Right cardiac atrium (tissue), 5 donors: ENCODE measurements at regions not wholly inside any gene's neighbourhood (a gene's known extent, or its start where the extent isn't known, plus 50 kb on each side); places are given as distances from the start of the nearest gene placed in this dataset.
"Not testable (repeated sequence)": the region's sequence is repeated elsewhere in the genome, so short reads cannot be mapped to it uniquely, and the experiment has no call there.

Source experiments
- ATAC-seq, 2 donors: fragments of 200-7000 bp; cut with Tn5 transposase; one replicate each; pipeline versions ENCODE4 v1.8.0 to v1.9.1; 2020; ENCODE audit warnings: moderate library complexity in 2 of 2, mild to moderate bottlenecking in 1 of 2
- DNase-seq, 3 donors: peaks; one replicate each; pipeline ENCODE4 v3.0.0-alpha.2; 2020
- H3K27ac ChIP-seq: one replicate; pipeline ENCODE4 v1.5.1; 2013; ENCODE audit warnings: mild to moderate bottlenecking, low read length, control low read depth, moderate library complexity
- H3K27me3 ChIP-seq: one replicate; pipeline ENCODE4 v1.6.1; 2013; ENCODE audit not compliant: control insufficient read depth, insufficient read depth
- H3K4me1 ChIP-seq: one replicate; pipeline ENCODE4 v1.6.1; 2013; ENCODE audit warnings: low read length; ENCODE audit not compliant: control insufficient read depth, insufficient read depth
- H3K4me3 ChIP-seq: one replicate; pipeline ENCODE4 v1.5.1; 2013; ENCODE audit warnings: low read length, control low read depth
- H3K9me3 ChIP-seq: one replicate; pipeline ENCODE4 v1.6.1; 2013; ENCODE audit warnings: low read length; ENCODE audit not compliant: control insufficient read depth
- WGBS: extraction: QIAGEN DNeasy Blood & Tissue Kit; methylation state at CpG from one replicate; pipeline ENCODE4 v1.1.7; 2013; 5-methylcytosine and 5-hydroxymethylcytosine counted together
- intact Hi-C, 4 donors: fragments of 100-400 bp; cut with DNase I; formaldehyde crosslinking; loops; one replicate each; pipeline versions ENCODE4 v1.11.0 to v1.14.0; 2022 to 2023
- donor health status: healthy with polysubstance abuse.
- donor health status: DM: no; HTN: yes; CAD: no.
- donor health status: DM: no; HTN: no; CAD: no.
- donor health status: DM: no; HTN: yes; CAD: no; lungs with severe emphysema.
- donor health status: DM: yes; HTN: yes; CAD: no.

DNA sequence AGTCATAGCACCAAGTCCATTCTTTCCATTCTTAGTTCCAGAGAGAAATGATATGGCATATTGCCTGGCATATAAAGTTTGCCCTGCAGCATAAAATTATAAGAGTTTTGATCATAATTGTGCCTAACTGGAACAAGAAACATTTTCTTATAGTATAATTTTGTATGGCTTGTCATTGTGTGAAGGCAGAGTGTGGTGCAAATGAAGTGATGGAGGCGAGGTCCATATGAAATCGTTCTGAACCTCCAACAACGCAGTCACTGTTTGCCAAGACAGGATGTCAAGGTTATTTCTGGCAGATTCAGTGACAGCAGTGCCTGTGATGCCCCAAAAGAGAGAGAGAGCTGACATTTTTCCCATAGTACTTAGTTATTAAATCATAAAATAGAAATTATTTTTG lies 584.0 kb downstream of the ADGRL2 start:
- Histone ChIP-seq H3K4me3 (no peak overlapping the region), H3K4me1 (no peaks in the 10 kb centered on the region), H3K27me3 (no peaks in the 10 kb centered on the region), H3K9me3 (no peaks in the 10 kb centered on the region), H3K27ac (no peak overlapping the region)
- intact Hi-C loops = no loop called here
- DNase-seq (no peak), ATAC-seq (no peak)
- WGBS = 59% methylated on average over 3 of the region's 3 CpGs

DNA sequence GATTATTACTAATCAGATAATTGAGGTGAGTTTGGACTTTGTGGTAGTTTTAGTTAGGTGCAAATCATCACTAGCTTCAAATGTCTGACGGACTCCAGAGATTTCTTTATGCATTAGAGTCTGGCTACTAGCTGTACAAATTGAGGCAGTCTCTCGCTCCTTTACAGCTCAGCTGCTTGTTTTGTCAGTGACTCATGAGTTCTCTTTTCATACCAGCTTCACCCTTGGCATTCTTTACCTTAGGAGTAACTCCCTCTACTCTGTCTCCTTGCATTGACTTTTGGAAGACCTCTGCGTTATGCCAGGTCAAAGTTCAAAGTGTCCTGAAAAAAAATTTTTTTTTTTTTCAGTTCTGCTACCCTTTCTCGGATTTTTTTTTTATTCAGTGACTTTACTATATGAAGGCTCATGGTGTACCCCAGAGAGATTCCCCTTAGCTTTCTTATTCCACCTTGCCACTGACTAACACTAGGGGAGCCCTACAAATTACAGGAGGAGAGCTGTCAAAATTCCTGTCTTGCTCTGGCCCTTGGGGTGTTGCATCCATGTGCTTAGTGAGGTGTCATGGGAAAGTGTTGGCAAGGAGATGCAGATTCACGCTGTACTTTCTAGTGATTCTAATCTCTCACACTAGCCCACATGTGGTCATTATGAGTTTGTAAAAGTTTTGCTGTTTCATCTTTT lies 576.6 kb downstream of the ADGRL2 start:
- Histone ChIP-seq H3K27ac (no peak overlapping the region), H3K27me3 (no peaks in the 10 kb centered on the region), H3K4me3 (no peak overlapping the region), H3K4me1 (no peaks in the 10 kb centered on the region), H3K9me3 (no peaks in the 10 kb centered on the region)
- DNase-seq = no peak
- ATAC-seq = no peak
- intact Hi-C loops = no loop called here
- whole genome bisulfite sequencing = 87% methylated on average over 5 of the region's 5 CpGs

DNA sequence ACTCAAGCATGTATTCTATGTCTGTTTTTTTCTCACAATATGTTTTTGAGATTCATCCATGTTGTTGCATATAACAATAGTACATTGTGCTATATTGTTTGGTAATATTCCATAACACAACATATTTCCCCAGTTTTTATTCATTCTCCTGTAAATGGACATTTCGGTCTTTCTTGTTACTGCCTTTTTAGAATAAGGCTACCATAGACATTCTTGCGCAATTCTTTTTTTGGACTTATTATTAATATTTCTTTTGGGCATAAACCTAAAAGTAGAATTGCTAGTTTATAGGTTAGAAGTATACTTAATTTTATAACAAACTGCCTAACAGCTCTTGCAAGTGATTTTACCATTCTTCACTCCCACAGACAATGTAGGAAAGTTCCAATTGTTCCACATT lies 573.0 kb downstream of the ADGRL2 start:
- no peaks in the 10 kb centered on the region for H3K27me3 ChIP-seq
- ATAC-seq (no peak), DNase-seq (no peak)
- H3K4me1 ChIP-seq = no peaks in the 10 kb centered on the region
- H3K4me3 ChIP-seq = no peak overlapping the region
- H3K27ac ChIP-seq = no peak overlapping the region
- H3K9me3 ChIP-seq = no peaks in the 10 kb centered on the region
- intact Hi-C loops = no loop called here
- WGBS = 96% methylated on average over 2 of the region's 2 CpGs

DNA sequence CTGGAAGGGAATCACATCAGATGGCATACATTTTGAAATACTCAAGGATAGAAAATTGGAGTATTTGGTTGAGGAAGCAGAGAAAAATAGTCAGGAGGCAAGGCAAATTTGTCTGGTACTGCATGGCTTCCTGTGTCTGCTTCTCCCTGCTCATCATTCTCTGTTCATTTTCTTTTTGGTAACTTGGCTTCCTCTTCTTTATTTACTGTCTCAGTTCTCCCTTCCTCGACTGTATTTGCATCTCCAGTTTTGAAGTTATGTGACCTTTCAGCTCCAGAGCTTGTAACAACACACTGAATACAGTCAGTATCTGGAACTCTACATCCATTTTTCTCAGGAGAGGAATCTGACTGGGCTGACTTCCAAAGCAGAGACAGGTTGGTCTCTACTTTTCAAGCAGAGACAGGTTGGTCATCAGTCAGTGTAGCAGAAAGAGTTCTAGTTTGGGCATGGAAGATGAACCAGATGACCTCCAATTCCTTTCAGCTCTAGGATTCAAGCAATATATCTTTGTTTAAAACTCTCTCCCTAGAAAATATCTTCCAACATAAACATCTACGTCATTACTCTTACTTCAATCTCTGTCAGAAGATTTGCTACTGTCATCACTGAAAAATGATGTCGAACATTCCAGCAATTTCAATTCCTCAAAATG lies 571.2 kb downstream of the ADGRL2 start:
- no peak for ATAC-seq
- 42% methylated on average over 3 of the region's 3 CpGs for WGBS

DNA sequence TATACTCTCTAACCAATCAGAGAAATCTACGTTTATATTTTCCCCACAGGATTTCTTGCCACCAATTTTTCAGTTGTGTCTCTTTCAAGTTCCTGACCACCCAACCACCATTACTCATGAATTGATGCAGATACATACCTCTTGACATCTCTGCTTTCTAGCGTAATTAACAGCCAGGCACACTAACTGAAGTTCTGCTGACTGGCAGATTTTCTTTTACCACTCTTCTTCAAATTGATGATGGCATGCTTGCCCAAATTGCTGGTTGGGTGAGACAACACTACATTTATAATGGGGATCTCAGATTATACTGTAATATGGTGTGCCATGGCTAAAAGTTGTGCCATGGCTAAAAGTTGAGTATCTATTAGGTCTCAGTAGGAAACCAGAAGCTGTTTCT lies 566.7 kb downstream of the ADGRL2 start:
- 94% methylated on average over 2 of the region's 2 CpGs for WGBS
- ATAC-seq = no peak

More for the DNA sequence above, 571.2 kb downstream of the ADGRL2 start:
- intact Hi-C loops = no loop called here
- no peak overlapping the region for H3K27ac ChIP-seq
- no peaks in the 10 kb centered on the region for H3K9me3 ChIP-seq
- H3K27me3 ChIP-seq = no peaks in the 10 kb centered on the region
- no peaks in the 10 kb centered on the region for H3K4me1 ChIP-seq
- DNase-seq = no peak
- H3K4me3 ChIP-seq = no peak overlapping the region

DNA sequence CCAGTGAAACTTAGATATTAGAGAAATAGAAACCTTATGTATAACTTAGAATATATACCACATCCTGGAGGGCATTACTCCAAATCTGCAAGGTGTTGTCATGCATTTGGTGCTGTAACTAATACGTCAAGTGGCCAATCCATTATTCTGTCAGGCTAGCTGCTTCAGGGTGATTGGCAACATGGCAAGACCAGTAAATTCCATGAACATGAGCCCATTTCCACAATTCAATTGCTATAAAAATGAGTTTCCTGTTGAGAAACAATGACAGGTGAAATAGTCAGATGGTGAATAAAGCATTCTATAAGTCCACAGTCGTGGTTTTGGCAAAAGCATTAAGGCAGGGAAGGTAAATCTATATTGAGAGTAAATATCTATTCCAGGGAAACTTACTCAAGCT lies 566.0 kb downstream of the ADGRL2 start:
- DNase-seq (no peak), ATAC-seq (no peak)
- H3K27me3 ChIP-seq = no peaks in the 10 kb centered on the region
- intact Hi-C loops = no loop called here
- no peaks in the 10 kb centered on the region for H3K9me3 ChIP-seq
- WGBS = 80% methylated on average over 2 of the region's 2 CpGs
- no peak overlapping the region for H3K4me3 ChIP-seq
- H3K27ac ChIP-seq = no peak overlapping the region
- H3K4me1 ChIP-seq = no peaks in the 10 kb centered on the region

More for the DNA sequence above, 566.7 kb downstream of the ADGRL2 start:
- Histone ChIP-seq H3K4me3 (no peak overlapping the region), H3K27me3 (no peaks in the 10 kb centered on the region), H3K9me3 (no peaks in the 10 kb centered on the region), H3K27ac (no peak overlapping the region), H3K4me1 (no peaks in the 10 kb centered on the region)
- intact Hi-C loops = no loop called here
- DNase-seq = no peak

DNA sequence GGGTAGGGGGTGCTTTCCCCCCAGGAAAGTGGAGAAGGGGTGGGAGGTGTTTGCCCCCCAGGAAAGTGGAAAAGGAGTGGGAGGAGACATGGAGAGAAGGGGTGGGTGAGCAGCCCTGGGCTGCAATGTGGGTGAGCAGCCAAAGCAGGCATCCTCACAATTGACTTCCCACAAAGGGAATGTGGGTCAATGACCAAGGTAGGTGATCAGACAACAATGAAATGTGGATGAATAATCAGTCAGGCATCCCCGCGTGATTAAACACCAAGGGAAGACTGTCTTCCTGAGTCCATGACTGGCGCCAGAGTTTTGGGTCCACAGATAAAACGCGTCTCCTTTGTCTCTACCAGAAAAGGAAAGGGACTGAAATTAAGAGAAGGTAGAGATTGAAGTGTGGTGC lies 558.8 kb downstream of the ADGRL2 start:
- H3K4me1 ChIP-seq, intact Hi-C loops, DNase-seq, H3K9me3 ChIP-seq, H3K27ac ChIP-seq, H3K4me3 ChIP-seq, ATAC-seq, H3K27me3 ChIP-seq: not testable (repeated sequence)
- WGBS = 95% methylated on average over 5 of the region's 5 CpGs

DNA sequence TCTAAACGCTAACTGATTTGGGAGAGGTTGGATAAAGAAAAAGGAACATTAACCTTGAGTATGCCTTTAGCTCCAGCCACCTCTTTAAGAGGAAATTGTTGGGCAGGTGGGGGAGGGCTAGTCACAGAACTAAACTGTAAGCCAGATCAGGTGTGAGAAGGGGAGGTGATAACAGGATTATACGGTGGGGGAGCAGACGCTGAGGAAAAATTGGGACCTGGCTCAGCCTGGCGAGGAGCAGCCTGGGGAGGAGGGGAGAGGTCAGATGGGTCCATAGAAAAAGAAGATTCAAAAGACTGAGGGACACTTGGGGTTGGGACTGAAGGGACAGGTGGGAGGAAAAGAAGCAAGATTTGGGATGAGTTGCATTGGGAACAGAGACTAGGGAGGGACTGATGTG lies 558.0 kb downstream of the ADGRL2 start:
- 54% methylated on average over 4 of the region's 4 CpGs for WGBS

DNA sequence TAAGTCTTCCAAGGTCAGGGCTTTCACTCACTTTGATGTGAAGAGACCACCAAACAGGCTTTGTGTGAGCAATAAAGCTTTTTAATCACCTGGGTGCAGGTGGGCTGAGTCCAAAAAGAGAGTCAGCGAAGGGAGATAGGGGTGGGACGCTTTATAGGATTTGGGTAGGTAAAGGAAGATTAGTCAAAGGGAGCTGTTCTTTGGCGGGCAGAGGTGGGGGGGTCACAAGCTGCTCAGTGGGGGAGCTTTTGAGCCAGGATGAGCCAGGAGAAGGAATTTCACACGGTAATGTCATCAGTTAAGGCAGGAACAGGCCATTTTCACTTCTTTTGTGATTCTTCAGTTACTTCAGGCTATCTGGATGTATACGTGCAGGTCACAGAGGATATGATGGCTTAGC lies 553.8 kb downstream of the ADGRL2 start:
- H3K27ac ChIP-seq, intact Hi-C loops, ATAC-seq, H3K4me3 ChIP-seq, H3K4me1 ChIP-seq, H3K27me3 ChIP-seq, DNase-seq, H3K9me3 ChIP-seq: not testable (repeated sequence)
- WGBS = 93% methylated on average over 5 of the region's 5 CpGs

More for the DNA sequence above, 558.0 kb downstream of the ADGRL2 start:
- H3K27ac ChIP-seq, intact Hi-C loops, H3K9me3 ChIP-seq, ATAC-seq, H3K4me3 ChIP-seq, DNase-seq, H3K4me1 ChIP-seq, H3K27me3 ChIP-seq: not testable (repeated sequence)

DNA sequence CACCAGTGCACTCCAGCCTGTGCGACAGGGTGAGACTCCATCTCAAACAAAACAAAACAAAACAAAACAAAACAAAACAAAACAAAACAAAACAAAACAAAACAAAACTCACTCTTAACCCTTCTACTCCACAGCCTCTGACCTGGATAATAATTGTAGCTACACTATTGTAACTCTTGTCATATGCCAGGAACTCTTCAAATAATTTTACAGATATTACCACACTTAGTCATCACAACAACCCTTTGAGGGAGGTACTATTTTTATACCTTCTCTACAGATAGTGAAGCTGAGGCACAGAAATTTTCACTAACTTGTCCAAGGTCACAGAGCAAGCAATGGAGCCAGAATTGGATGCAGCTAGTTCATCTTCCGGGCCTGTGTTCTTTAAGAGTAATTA lies 547.8 kb downstream of the ADGRL2 start:
- WGBS = over 99% methylated on average over 2 of the region's 2 CpGs
- Histone ChIP-seq H3K27ac (no peak overlapping the region), H3K4me1 (no peaks in the 10 kb centered on the region), H3K4me3 (no peak overlapping the region), H3K9me3 (no peaks in the 10 kb centered on the region), H3K27me3 (no peaks in the 10 kb centered on the region)
- intact Hi-C loops = no loop called here
- DNase-seq (no peak), ATAC-seq (no peak)

DNA sequence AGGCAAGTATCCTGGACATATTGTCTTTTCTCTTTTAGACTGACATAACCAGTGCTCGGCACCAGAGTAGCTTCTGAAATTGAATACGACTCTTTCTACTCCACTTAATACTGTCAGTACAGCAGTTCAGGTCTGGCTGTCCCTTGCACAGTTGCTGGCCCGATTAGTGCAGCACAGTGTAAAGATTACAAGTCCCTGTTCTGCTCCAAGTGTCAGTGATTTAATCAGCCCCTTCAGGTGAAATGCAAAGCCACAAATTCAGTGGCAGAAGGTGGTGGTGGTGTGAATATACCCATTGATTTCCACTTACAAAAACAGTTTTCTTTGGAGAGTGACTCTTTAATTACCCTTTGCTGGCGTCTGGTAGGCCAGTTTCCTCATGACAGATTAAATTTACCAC lies 545.4 kb downstream of the ADGRL2 start:
- no peaks in the 10 kb centered on the region for H3K9me3 ChIP-seq
- 62% methylated on average over 4 of the region's 4 CpGs for WGBS
- no peaks in the 10 kb centered on the region for H3K4me1 ChIP-seq
- intact Hi-C loops = no loop called here
- H3K4me3 ChIP-seq = no peak overlapping the region
- DNase-seq = no peak
- no peak overlapping the region for H3K27ac ChIP-seq
- ATAC-seq = no peak
- no peaks in the 10 kb centered on the region for H3K27me3 ChIP-seq
